H9 (cell line): ENCODE measurements at regions not wholly inside any gene's neighbourhood (a gene's known extent, or its start where the extent isn't known, plus 50 kb on each side); places are given as distances from the start of the nearest gene placed in this dataset.

ENCODE experiments used
- DNase-seq: peaks from one replicate; pipeline ENCODE4 v3.0.0-alpha.2; 2017
- H2AFZ ChIP-seq: one replicate; pipeline ENCODE4 v1.6.1; 2013; ENCODE audit warnings: mild to moderate bottlenecking, low read length, control low read depth, moderate library complexity
- H2AK5ac ChIP-seq: 2 replicates; pipeline ENCODE4 v1.6.1; 2013; ENCODE audit warnings: low read length, control low read depth, mixed read lengths; ENCODE audit not compliant: insufficient read length
- H2BK120ac ChIP-seq: one replicate; pipeline ENCODE4 v1.6.1; 2013; ENCODE audit warnings: low read depth, mild to moderate bottlenecking, low read length, control low read depth, inconsistent platforms; ENCODE audit not compliant: poor library complexity, severe bottlenecking
- H2BK12ac ChIP-seq: 2 replicates; pipeline ENCODE4 v1.6.1; 2013; ENCODE audit warnings: low read length, control low read depth, mixed read lengths, low read depth; ENCODE audit not compliant: insufficient read length
- H2BK15ac ChIP-seq: 2 replicates; pipeline ENCODE4 v1.6.1; 2013; ENCODE audit warnings: low read depth, low read length, control low read depth
- H2BK20ac ChIP-seq: one replicate; pipeline ENCODE4 v1.6.1; 2013; ENCODE audit warnings: low read depth, mild to moderate bottlenecking, low read length, control low read depth, inconsistent platforms; ENCODE audit not compliant: poor library complexity, severe bottlenecking
- H2BK5ac ChIP-seq: 2 replicates; pipeline ENCODE4 v1.6.1; 2013; ENCODE audit warnings: low read length, control low read depth, mixed read lengths; ENCODE audit not compliant: insufficient read length
- H3K14ac ChIP-seq: 2 replicates; pipeline ENCODE4 v1.6.1; 2013; ENCODE audit warnings: low read length, control low read depth; ENCODE audit not compliant: insufficient read depth
- H3K18ac ChIP-seq: 2 replicates; pipeline ENCODE4 v1.6.1; 2013; ENCODE audit warnings: low read depth, mild to moderate bottlenecking, mixed read lengths, low read length, control low read depth; ENCODE audit not compliant: insufficient read length
- H3K23ac ChIP-seq: 2 replicates; pipeline ENCODE4 v1.6.1; 2013; ENCODE audit warnings: low read length, control low read depth, mixed read lengths, low read depth; ENCODE audit not compliant: insufficient read length
- H3K23me2 ChIP-seq: 2 replicates; pipeline ENCODE4 v1.6.1; 2013; ENCODE audit warnings: low read depth, mild to moderate bottlenecking, mixed read lengths, low read length, control low read depth; ENCODE audit not compliant: insufficient read length, poor library complexity, severe bottlenecking
- H3K27ac ChIP-seq: 2 replicates; pipeline ENCODE4 v1.5.1; 2013; ENCODE audit warnings: low read length, control low read depth, mixed read lengths, low read depth; ENCODE audit not compliant: insufficient read length
- H3K27me3 ChIP-seq: 2 replicates; pipeline ENCODE4 v1.6.1; 2013; ENCODE audit warnings: low read length, control low read depth, inconsistent platforms; ENCODE audit not compliant: insufficient read depth
- H3K4ac ChIP-seq: 2 replicates; pipeline ENCODE4 v1.6.1; 2013; ENCODE audit warnings: low read depth, mild to moderate bottlenecking, control low read depth, inconsistent platforms, low read length, moderate library complexity
- H3K4me1 ChIP-seq: 2 replicates; pipeline ENCODE4 v1.6.1; 2013; ENCODE audit warnings: low read length, control low read depth, inconsistent platforms; ENCODE audit not compliant: insufficient read depth
- H3K4me2 ChIP-seq: 2 replicates; pipeline ENCODE4 v1.6.1; 2013; ENCODE audit warnings: low read length, control low read depth, mixed read lengths; ENCODE audit not compliant: insufficient read length, insufficient read depth
- H3K56ac ChIP-seq: 2 replicates; pipeline ENCODE4 v1.6.1; 2013; ENCODE audit warnings: low read depth, mild to moderate bottlenecking, mixed read lengths, low read length, control low read depth; ENCODE audit not compliant: insufficient read length
- H3K79me1 ChIP-seq: 2 replicates; pipeline ENCODE4 v1.6.1; 2013; ENCODE audit warnings: low read depth, mild to moderate bottlenecking, moderate library complexity, low read length, control low read depth, inconsistent platforms; ENCODE audit not compliant: insufficient read depth, poor library complexity, severe bottlenecking
- H3K79me2 ChIP-seq: 2 replicates; pipeline ENCODE4 v1.6.1; 2013; ENCODE audit warnings: low read length, control low read depth, inconsistent platforms; ENCODE audit not compliant: insufficient read depth
- H3K9ac ChIP-seq: 2 replicates; pipeline ENCODE4 v1.6.1; 2013; ENCODE audit warnings: low read length, control low read depth, mixed read lengths; ENCODE audit not compliant: insufficient read length; ENCODE audit errors: extremely low read depth
- H3K9me3 ChIP-seq: one replicate; pipeline ENCODE4 v1.6.1; 2013; ENCODE audit warnings: low read depth, low read length, inconsistent platforms; ENCODE audit not compliant: control insufficient read depth
- H3T11ph ChIP-seq: one replicate; pipeline ENCODE4 v1.6.1; 2013; ENCODE audit warnings: mild to moderate bottlenecking, low read length, control low read depth, inconsistent platforms
- H4K20me1 ChIP-seq: one replicate; pipeline ENCODE4 v1.6.1; 2013; ENCODE audit not compliant: control insufficient read depth, insufficient read length, insufficient read depth
- H4K5ac ChIP-seq: 2 replicates; pipeline ENCODE4 v1.6.1; 2013; ENCODE audit warnings: low read depth, mild to moderate bottlenecking, mixed read lengths, low read length, control low read depth; ENCODE audit not compliant: insufficient read length
- H4K8ac ChIP-seq: replicated peaks from 2 replicates; pipeline ENCODE4 v1.6.1; 2013; ENCODE audit warnings: low read length, control low read depth, mixed read lengths, low read depth; ENCODE audit not compliant: insufficient read length
- H4K91ac ChIP-seq: 2 replicates; pipeline ENCODE4 v1.6.1; 2013; ENCODE audit warnings: low read depth, mild to moderate bottlenecking, moderate library complexity, mixed read lengths, low read length, control low read depth; ENCODE audit not compliant: insufficient read length
- H3K27ac Mint-ChIP-seq, 3 experiments: 2 replicates in 2 of 3; 3 replicates in 1 of 3; pipeline ENCODE4 v1.8.0; 2020 to 2021; ENCODE audit warnings: mixed read lengths in 3 of 3, mild to moderate bottlenecking in 1 of 3, moderate library complexity in 1 of 3
- H3K27me3 Mint-ChIP-seq: 2 replicates; pipeline ENCODE4 v1.8.0; 2021; ENCODE audit warnings: low read depth, mild to moderate bottlenecking, moderate library complexity, mixed read lengths
- H3K36me3 Mint-ChIP-seq, 3 experiments: 2 replicates in 2 of 3; 3 replicates in 1 of 3; pipeline ENCODE4 v1.8.0; 2020 to 2021; ENCODE audit warnings: low read depth in 3 of 3, mixed read lengths in 3 of 3; ENCODE audit not compliant: insufficient read depth in 1 of 3
- H3K4me1 Mint-ChIP-seq, 2 experiments: 2 replicates each; pipeline ENCODE4 v1.8.0; 2020; ENCODE audit warnings: mixed read lengths in 2 of 2
- H3K4me3 Mint-ChIP-seq, 2 experiments: 2 replicates in 1 of 2; 3 replicates in 1 of 2; pipeline ENCODE4 v1.8.0; 2020 to 2021; ENCODE audit warnings: mild to moderate bottlenecking in 2 of 2, mixed read lengths in 2 of 2, moderate library complexity in 1 of 2
- H3K9me3 Mint-ChIP-seq, 2 experiments: 2 replicates in 1 of 2; 3 replicates in 1 of 2; pipeline ENCODE4 v1.8.0; 2020; ENCODE audit warnings: mild to moderate bottlenecking in 2 of 2, mixed read lengths in 2 of 2, moderate library complexity in 1 of 2
- CTCF ChIP-seq: fragments of 200-600 bp; sonication (generic); conservative IDR thresholded peaks from 3 replicates; pipeline ENCODE4 v1.8.0; 2021; ENCODE audit warnings: antibody characterized with exemption, mild to moderate bottlenecking
- WGBS: extraction: QIAGEN DNeasy Blood & Tissue Kit; methylation state at CpG from one replicate; pipeline ENCODE4 v1.1.7; 2013; ENCODE audit warnings: missing lambda C conversion rate, low lambda C conversion rate, mixed read lengths; ENCODE audit not compliant: insufficient read length; ENCODE audit errors: extremely low coverage; 5-methylcytosine and 5-hydroxymethylcytosine counted together

DNA sequence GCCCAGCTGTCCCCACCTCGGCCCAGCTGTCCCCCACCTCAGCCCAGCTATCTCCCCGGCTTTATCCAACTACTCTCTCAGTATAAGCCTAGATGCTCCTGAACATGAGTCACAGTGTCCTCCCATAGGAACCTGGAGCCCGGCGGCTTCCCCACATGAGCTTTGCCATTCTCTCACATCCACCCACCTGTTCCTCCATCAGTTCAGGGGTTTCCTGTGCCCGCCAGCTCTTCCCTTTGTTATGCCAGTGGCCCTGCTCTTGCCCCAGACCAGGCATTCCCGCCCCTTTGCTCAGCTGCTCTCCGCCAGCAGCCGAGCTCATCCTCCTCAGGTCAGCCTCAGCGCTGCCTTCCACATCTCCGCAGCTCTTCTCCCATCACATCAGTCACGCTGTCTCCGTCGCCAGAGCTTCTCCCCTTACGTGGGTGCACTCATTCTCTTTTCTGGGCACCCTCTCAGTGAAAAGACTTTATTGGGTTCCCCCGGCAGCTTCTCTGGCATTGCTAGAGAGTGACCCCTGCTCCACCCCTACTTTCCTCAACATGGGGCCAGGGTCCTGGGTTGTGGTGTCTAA lies 89.5 kb upstream of the CSF3R start:
- Histone ChIP-seq H3K14ac (no peak overlapping the region), H2BK5ac (no peak overlapping the region), H3K23ac (no peak overlapping the region), H3K79me1 (no peaks in the 10 kb centered on the region), H4K20me1 (no peaks in the 10 kb centered on the region), H4K8ac (no peak overlapping the region), H3K79me2 (no peaks in the 10 kb centered on the region), H2BK20ac (no peak overlapping the region), H3T11ph (no peak overlapping the region), H2BK15ac (no peak overlapping the region), H3K56ac (no peak overlapping the region), H3K23me2 (no peaks in the 10 kb centered on the region), H3K18ac (no peak overlapping the region), H3K4ac (no peak overlapping the region), H2AK5ac (no peak overlapping the region), H3K9ac (no peak overlapping the region), H3K27me3 (no peaks in the 10 kb centered on the region), H4K91ac (no peak overlapping the region), H3K4me2 (no peak overlapping the region), H2AFZ (no peak overlapping the region), H3K27ac (no peak overlapping the region), H2BK120ac (no peak overlapping the region), H2BK12ac (no peak overlapping the region), H3K9me3 (no peaks in the 10 kb centered on the region), H4K5ac (no peak overlapping the region), H3K4me1 (no peaks in the 10 kb centered on the region)
- Mint-ChIP-seq H3K36me3 (no peaks in the 10 kb centered on the region), H3K27me3 (peaks cover 16% of the 10 kb centered on the region), H3K4me1 (peaks cover 16 to 24% of the 10 kb centered on the region in 2 experiments), H3K9me3 (no peaks in the 10 kb centered on the region), H3K4me3 (no peak overlapping the region), H3K27ac (peak overlapping the region in 1 of 3 experiments; percentile 83; a peak in 1 of 7 replicates)
- TF ChIP-seq CTCF = no peak
- no CpG with 5 or more reads among the region's 15 CpGs for WGBS
- peak; percentile 56 for DNase-seq
